ENCODE measurements at regions not wholly inside any gene's neighbourhood (a gene's known extent, or its start where the extent isn't known, plus 50 kb on each side); places are given as distances from the start of the nearest gene placed in this dataset.

GRCh38 chr12:45549337-45549902 lies 180.1 kb upstream of the ARID2 start:
- no peak for DNase-seq (ENCODE audit: low spot score)

DNA sequence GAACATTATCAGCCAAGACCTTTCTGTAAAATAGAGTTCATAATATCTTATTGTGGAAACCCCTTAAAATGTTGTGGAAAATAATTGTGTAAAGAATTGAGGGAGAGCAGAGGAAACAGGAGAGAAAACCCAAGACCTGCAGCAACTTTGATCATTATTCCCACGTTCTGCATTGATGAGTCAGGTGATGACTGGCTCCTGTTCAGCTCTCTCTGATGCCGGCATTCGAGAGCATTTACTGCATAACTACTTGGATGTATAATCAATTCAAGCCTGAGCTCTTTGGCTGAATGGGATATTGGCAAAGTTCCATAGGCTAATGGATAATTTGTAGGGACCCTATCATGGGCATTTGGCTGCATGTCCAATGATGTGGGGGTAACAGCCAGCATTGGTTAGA lies 176.3 kb upstream of the ARID2 start:
- no peak for DNase-seq (ENCODE audit: low spot score)

DNA sequence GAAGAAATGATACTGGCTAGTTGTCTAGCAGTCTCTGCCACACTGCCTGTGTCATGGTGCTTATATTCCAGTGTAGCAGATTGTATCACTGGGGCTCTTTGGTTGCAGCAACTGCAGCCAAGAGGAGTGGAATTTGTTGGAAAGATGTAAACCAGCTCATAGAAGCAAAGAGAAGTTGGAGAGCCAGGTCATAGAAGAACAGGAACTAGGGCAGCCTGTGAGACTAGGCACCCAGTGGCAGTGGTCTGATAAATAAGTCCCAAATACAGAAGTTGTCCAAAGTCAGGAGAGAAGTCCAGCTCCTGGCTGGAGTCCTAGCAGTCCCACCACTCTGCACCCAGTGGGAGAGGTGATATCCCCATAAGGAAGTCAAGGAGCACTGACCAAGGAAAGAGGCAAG lies 172.5 kb upstream of the ARID2 start:
- DNase-seq (ENCODE audit: low spot score), result peak; percentile 25

DNA sequence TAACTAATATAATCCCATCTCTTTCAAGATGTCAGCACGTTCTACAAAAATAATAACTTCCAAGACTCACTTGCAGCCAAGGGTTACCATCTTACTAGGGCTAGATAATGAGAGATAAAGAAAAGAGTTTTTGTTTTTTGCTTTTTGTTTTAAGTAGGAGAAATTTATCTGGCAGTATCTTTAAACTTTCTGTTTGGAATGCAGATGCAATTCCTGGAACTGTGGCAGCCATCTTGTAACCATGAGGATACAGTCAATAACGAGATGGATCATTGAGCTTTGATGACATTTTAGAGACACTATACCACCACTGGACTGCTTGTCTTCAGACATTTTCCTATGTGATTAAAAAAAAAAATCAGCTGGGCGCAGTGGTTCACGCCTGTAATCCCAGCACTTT lies 171.2 kb upstream of the ARID2 start:
- DNase-seq (ENCODE audit: low spot score), result no peak

- no peak for DNase-seq (ENCODE audit: low spot score)
Measured at GRCh38 chr12:45559537-45559936, 170.0 kb upstream of the ARID2 start.

DNA sequence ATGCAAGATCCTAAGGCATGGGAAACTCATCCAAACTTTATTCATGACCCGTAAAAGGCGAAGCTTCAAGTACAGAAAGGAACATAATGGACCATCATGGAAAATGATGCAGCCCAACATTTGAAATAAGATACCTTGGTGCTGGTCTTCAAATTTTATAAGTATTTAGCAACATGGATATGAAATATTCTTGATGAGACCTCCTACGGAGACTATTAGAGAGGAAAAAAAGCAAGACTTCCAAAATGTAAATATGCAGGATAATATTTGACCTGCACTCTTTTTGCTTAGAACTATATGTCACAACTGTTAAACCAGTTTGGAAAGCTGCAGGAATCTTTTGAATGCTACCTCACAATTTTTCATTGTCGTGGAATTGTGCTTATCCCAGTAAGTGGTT lies 168.8 kb upstream of the ARID2 start:
- no peak for DNase-seq (ENCODE audit: low spot score)

GRCh38 chr12:45561488-45561887 lies 168.0 kb upstream of the ARID2 start:
- DNase-seq (ENCODE audit: low spot score), result no peak

GRCh38 chr12:45565590-45565989 lies 163.9 kb upstream of the ARID2 start:
- no peak for DNase-seq (ENCODE audit: low spot score)

- DNase-seq (ENCODE audit: low spot score), result no peak
Measured at GRCh38 chr12:45566257-45566656, 163.2 kb upstream of the ARID2 start.

DNA sequence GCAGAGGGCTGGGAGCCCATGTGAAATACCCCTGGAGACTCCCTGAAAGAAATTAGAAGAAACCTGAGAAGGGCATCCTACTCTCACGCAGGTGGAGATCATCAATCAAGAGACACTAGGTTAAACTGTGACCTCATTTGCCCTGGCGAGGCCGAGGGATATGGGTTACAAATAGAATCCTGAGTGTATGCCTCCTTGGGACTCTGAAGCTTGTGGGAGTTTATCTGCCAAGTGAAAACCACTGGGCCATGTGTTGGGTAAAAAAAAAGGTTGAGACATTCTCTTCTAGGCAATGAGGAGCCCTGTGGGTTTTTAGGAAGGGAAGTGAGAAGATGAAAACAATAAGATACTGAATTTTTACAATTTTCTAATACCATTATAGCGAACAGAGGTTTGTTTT lies 160.7 kb upstream of the ARID2 start:
- no peak for DNase-seq (ENCODE audit: low spot score)

GRCh38 chr12:45570501-45570900 lies 159.0 kb upstream of the ARID2 start:
- DNase-seq (ENCODE audit: low spot score), result no peak

DNA sequence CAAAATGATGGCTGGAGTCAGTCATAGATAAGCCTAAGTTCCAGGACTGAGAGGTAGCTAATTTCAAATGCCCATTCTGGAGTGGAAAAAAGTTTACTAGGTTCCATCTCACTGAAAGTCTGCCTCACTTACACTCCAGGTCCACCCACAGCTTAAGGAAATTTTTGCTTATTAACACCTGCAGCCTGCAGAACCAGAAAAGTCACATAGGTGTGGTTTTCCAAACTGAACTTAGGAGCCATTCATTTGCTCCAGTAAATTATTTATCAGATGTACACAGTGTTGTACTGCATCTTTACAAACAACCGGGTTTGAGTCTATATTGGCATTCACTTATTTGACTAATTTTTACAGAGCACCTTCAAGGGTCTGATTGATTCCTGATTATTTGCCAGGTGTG lies 157.4 kb upstream of the ARID2 start:
- DNase-seq (ENCODE audit: low spot score), result no peak

GRCh38 chr12:45575417-45575816 lies 154.1 kb upstream of the ARID2 start:
- DNase-seq (ENCODE audit: low spot score), result peak; percentile 11

GRCh38 chr12:45575823-45576475 lies 153.6 kb upstream of the ARID2 start:
- peak; percentile 29 for DNase-seq (ENCODE audit: low spot score)

GRCh38 chr12:45577844-45578399 lies 151.6 kb upstream of the ARID2 start:
- no peak for DNase-seq (ENCODE audit: low spot score)

DNA sequence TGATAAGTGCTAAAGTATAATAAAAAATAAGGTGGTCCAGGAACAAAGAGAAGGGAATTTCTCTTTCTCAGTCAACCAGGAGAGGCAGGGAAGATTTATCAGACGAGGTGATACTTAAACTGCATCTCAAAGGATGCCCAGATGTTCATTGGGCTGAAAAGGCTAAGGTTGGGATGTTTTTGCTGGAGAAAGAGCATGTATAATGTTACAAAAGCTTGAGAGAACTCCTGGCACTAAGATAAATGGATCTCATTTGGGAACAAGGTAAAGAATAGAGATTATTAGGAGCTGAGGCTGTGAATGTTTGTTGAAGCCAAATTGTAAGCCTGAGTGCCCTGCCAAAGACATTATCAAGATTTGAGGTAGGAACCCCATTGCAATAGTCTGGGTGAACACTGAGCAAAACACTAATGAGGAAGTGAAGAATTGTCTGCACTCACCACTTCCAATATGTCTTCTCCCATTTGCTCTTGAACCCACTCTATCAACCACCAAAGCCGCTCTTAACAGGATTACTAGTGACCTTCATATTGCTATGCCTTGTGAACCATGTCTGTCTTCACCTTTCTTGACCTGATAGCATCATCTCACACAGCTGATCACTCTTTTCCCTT lies 149.0 kb upstream of the ARID2 start:
- DNase-seq (ENCODE audit: low spot score), result no peak

- no peak for DNase-seq (ENCODE audit: low spot score)
Measured at GRCh38 chr12:45581112-45581511, 148.4 kb upstream of the ARID2 start.

DNA sequence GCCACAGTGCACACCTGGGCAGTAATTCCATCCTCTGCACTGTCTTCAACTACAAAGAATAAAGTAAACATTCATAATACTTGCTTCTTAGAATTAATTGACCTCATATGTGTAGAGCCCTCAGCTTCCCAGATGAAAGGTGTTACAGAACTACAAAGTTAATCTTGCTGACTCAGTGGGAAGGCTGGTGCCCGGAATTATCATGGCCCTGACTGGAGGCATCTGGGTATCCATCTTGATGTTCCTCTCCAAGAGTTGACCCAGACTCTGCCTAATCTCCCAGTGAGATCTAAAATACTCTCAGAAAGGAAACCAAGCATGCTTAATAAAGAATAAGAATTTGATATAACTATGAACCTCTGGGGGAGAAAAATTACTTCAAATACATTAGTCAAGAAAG lies 147.0 kb upstream of the ARID2 start:
- no peak for DNase-seq (ENCODE audit: low spot score)

DNA sequence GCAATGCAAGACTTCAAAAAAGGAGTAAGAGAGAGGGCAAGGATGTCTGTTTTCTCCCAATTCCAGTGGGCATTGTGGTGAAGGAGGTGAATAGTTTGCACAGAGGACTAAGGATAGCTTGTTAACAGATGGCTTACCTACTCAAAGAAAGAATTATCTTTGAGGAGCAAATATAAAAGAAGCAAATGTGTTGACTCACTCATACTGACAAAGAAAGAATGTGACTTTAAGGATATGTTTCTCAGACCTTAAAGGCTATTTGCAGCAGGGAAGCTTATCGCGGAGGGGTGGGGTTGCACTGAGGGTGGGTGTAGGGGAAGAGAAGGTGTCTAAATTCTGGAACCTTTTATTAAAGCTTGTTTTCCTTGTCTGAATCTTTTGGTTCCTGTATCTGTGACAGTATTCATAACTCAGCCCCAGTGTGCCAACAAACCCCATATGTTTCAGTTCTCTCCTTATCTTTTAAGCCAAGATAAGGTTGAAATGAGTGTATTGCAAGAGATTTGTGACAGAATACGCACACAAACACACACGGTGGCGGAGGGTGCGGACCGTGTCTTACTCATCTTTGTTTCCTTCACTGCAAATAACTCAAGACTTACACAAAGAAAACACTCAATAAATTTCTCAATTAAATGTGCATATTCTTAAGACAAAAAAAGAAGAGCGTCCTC lies 146.4 kb upstream of the ARID2 start:
- no peak for DNase-seq (ENCODE audit: low spot score)

DNA sequence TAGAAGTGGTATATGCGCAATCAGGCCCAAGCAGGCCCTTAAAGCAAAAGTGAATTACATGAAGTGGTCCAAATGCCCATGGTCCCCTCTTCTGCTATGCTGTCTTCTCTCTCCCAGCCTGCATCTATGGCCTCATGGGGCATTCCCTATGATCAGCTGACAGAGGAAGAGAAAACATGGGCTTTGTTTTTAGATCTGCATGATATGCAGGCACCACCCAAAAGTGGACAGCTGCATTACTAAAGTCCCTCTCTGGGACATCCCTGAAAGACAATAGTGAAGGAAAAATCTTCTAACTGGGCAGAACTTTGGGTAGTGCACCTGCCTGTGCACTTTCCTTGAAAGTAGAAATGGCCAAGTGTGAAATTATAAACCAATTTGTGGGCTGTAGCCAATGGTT lies 145.2 kb upstream of the ARID2 start:
- no peak for DNase-seq (ENCODE audit: low spot score)

GRCh38 chr12:45585522-45586230 lies 143.8 kb upstream of the ARID2 start:
- no peak for DNase-seq (ENCODE audit: low spot score)

DNA sequence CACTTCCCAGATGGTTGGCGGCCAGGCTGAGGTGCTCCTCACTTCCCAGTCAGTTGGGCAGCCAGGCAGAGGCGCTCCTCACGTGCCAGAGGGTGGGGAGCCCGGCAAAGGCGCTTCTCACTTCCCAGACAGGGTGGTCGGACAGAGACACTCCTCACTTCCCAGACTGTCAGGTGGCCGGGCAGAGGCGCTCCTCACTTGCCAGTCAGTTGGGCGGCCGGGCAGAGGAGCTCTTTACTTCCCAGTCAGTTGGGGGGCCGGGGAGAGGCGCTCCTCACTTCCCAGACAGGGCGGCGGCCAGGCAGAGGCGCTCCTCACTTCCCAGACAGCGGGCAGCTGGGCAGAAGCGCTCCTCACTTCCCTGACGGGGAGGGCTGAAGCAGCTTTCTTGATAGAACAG lies 143.0 kb upstream of the ARID2 start:
- DNase-seq (ENCODE audit: low spot score), result no peak

All from globus pallidus (tissue), 1 donor.